ENCODE measurements at regions not wholly inside any gene's neighbourhood (a gene's known extent, or its start where the extent isn't known, plus 50 kb on each side); places are given as distances from the start of the nearest gene placed in this dataset.

DNA sequence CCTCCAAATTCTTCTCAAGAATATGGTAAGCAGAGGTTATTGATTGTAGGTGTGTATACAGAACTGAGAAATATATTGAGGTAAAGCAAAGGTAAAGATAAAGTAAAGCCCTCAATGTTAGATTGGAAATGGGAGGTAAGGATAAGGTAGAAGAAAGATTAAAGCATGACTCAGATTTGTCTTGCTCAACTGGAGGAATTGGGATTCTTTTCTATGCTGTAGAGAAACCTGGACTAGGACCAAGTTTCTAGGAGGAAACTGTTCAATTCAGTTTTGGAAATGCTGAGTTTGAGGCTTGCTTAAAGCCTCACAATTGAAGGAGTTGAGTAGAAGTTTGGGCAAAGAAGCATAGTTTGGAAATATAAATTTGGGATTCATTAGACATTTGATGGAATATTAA lies 634.0 kb upstream of the PTCHD4 start:
- H3K4me3 ChIP-seq (ENCODE audit: low read depth, low read length), result no peak overlapping the region
- peak; percentile 34 for DNase-seq (ENCODE audit: low read depth)
- TF ChIP-seq, protein P1, sequence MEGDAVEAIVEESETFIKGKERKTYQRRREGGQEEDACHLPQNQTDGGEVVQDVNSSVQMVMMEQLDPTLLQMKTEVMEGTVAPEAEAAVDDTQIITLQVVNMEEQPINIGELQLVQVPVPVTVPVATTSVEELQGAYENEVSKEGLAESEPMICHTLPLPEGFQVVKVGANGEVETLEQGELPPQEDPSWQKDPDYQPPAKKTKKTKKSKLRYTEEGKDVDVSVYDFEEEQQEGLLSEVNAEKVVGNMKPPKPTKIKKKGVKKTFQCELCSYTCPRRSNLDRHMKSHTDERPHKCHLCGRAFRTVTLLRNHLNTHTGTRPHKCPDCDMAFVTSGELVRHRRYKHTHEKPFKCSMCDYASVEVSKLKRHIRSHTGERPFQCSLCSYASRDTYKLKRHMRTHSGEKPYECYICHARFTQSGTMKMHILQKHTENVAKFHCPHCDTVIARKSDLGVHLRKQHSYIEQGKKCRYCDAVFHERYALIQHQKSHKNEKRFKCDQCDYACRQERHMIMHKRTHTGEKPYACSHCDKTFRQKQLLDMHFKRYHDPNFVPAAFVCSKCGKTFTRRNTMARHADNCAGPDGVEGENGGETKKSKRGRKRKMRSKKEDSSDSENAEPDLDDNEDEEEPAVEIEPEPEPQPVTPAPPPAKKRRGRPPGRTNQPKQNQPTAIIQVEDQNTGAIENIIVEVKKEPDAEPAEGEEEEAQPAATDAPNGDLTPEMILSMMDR (IDR thresholded peaks at IDR 0.05; ENCODE audit: insufficient read depth, low read depth, low read length), result no peak

DNA sequence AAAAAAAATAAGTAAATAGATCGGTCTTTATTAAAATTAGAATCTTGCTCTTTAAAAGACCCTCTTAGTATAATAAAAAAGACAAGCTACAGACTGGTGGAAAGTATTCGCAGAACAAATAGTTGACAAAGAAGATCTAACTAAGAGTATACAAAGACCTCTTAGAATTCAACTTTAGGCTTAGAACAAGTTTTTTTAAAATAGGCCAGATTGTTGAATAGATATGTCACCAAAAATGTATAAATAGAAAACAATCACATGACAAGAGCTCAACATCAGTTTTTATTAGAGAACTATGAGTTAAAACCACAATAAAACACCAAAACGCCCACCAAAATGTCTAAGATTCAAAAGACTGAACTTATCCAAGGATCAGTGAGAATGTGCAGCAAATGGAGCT lies 632.7 kb upstream of the PTCHD4 start:
- TF ChIP-seq, protein P1 (IDR thresholded peaks at IDR 0.05; ENCODE audit: insufficient read depth, low read depth, low read length), result no peak
- DNase-seq (ENCODE audit: low read depth), result no peak
- H3K4me3 ChIP-seq (ENCODE audit: low read depth, low read length), result no peak overlapping the region

- TF ChIP-seq, protein P1 (IDR thresholded peaks at IDR 0.05; ENCODE audit: insufficient read depth, low read depth, low read length), result no peak
- DNase-seq (ENCODE audit: low read depth), result peak; percentile 75
- no peak overlapping the region for H3K4me3 ChIP-seq (ENCODE audit: low read depth, low read length)
Observed at GRCh38 chr6:48736501-48737206, 625.7 kb upstream of the PTCHD4 start.

GRCh38 chr6:48735846-48736245 lies 624.8 kb upstream of the PTCHD4 start:
- no peak overlapping the region for H3K4me3 ChIP-seq (ENCODE audit: low read depth, low read length)
- TF ChIP-seq, protein P1 (IDR thresholded peaks at IDR 0.05; ENCODE audit: insufficient read depth, low read depth, low read length), result no peak
- no peak for DNase-seq (ENCODE audit: low read depth)

GRCh38 chr6:48733581-48733980 lies 622.6 kb upstream of the PTCHD4 start:
- TF ChIP-seq, protein P1 (IDR thresholded peaks at IDR 0.05; ENCODE audit: insufficient read depth, low read depth, low read length), result no peak
- DNase-seq (ENCODE audit: low read depth), result peak; percentile 37
- H3K4me3 ChIP-seq (ENCODE audit: low read depth, low read length), result no peak overlapping the region

DNA sequence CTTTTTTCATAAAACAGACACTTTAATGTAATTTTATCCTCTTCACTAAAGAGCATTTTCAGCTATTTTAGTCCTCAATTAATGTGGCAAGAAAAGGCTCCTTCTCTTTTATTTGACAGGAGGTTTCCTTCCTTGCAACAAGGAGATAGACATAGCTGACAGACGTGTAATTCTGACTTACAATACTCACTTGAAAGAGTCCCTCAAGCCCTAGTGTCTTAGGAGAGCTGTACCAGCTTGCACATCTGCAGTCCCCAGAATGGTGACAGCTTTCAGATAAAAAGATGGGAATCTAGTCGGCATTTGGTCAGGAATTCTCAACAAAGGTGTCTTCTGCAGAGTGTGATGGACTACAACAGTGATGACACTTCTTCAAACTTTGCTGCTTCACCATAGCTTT lies 603.7 kb upstream of the PTCHD4 start:
- no peak for DNase-seq (ENCODE audit: low read depth)
- TF ChIP-seq, protein P1 (IDR thresholded peaks at IDR 0.05; ENCODE audit: insufficient read depth, low read depth, low read length), result no peak
- no peak overlapping the region for H3K4me3 ChIP-seq (ENCODE audit: low read depth, low read length)

DNA sequence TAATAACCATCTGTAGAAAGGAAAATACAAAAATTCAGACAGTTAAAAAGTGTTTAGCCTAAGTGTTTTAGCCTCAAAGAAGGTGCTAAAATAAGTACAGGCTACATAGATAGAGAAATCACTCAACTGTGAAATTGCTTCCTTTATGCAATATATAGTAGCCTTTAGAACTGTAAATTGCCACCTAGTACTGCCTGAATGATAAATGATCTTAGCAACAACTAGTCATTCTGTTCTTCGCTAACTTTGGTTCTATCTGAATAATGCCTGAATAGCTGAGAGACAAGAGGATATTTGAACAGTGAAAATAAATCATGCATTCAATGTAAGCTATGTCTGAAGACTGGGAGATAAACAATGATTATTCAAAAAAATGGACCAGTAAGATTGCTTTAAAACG lies 603.3 kb upstream of the PTCHD4 start:
- H3K4me3 ChIP-seq (ENCODE audit: low read depth, low read length), result no peak overlapping the region
- TF ChIP-seq, protein P1 (IDR thresholded peaks at IDR 0.05; ENCODE audit: insufficient read depth, low read depth, low read length), result no peak
- DNase-seq (ENCODE audit: low read depth), result no peak

Measured in fibroblast of villous mesenchyme (primary cell).